ENCODE measurements at regions not wholly inside any gene's neighbourhood (a gene's known extent, or its start where the extent isn't known, plus 50 kb on each side); places are given as distances from the start of the nearest gene placed in this dataset.
"Not testable (repeated sequence)": the region's sequence is repeated elsewhere in the genome, so short reads cannot be mapped to it uniquely, and the experiment has no call there.

DNA sequence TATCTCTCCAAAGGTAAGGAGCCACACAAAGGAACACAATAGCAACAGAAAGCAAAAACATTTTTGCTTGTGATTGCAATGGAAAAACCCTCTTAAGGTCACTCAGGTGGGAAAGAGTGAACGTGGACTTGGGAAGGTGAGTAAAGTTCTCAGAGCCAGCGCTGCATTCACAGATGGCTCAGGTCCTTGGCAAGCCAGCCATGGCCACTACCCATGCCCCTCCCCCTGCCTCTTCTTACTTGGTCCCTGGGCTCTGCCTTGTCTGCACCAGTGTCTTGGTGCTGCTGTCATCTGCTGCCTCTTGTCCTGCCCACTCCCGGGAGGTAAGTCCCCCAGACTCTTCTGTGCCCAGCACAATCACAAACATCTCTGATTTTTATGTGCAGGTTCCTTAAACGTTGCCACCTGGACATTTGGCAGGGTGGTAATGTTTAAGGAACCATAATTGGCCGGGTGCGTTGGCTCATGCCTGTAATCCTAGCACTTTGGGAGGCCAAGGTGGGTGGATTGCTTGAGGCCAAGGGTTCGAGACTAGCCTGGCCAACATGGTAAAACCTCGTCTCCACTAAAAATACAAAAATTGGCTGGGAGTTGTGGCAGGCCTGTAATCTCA lies 74.6 kb downstream of the FEM1C start:
- no peak for DNase-seq

DNA sequence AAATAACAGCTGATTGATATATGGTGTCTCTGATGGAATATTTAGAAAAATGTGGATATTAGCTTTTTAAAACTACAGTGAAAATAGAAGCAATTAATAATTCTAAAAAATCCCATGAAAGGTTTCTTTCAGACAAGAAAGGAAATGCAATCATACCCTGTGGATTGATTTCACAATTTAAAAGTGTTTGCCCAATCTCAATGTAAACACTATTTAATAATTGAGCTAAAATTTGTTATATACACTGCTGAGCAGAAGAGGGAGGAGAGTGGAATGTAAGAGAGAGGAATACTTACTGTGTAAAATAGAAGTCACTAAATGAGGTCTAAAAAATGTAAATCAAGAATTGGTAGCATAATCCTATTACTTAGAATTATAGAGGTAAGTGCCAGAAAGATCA lies 76.9 kb downstream of the FEM1C start:
- no peak for DNase-seq

DNA sequence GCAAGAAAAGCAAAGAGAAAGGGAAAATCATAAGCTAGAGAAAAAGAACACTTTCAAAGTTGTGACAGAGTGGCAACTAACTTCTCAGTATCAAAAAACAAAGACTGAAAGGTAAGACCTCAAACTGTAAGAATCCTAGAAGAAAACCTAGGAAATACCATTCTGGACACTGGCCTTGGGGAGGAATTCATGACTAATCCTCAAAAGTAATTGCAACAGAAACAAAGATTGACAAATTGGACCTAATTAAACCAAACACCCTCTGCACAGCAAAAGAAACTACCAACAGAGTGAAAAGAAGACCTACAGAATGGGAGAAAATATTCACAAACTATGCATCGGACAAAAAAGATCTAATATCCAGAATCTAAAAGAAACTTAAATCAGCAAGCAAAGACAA lies 79.1 kb downstream of the FEM1C start:
- no peak for DNase-seq

DNA sequence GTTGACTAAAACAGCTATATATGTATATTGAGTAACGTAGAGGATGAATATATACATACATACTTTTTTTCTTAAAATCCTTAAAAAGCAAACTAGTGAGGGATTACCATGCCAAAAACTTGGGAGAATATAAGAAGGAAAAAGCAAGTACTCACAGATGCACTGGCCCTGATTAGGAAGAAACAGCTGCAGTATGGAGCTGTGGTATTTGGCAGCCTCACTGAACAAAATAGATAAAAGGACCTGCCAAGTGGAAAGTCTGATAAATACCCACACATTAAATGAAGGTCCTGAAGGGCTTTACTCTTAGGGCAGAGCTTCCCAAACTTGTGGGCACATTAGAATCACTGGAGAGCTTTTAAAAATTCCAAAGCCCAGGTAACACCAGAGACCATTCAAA lies 80.6 kb downstream of the FEM1C start:
- no peak for DNase-seq

DNA sequence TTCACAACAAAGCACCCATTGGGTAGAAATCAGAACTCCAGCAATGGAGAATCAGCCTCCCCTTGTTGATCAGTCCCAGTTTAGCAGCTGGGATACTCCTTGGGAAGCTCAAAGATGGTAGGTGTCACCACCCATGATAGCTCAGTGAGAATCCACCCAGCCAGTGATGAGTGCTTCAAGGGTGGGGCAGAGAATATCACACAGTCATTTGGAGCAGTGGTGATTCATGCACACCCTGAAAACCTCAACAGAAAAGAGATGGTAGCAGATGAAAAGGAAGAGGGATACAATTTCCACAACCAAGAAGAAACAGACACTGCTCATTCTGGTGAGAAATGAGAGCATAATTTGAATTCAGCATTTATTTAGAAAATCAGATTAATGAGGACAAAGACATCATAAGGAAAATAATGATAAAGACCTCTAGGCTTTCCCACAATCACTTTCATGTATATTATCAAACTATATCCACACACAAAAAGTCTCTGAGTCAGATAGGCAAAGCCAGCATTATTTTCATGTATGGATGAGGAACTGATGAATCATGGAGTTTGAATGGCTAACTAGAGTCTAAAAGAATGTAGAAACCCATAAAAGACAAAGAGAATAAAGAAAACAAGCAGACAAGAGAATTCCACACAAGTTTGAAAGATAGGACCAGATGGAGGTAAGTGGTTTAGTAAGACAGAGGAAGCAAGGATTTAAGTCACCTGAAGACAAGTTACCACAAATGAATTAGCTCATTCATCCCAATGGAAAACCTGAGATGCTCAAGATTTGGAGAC lies 82.9 kb downstream of the FEM1C start:
- no peak for DNase-seq

DNA sequence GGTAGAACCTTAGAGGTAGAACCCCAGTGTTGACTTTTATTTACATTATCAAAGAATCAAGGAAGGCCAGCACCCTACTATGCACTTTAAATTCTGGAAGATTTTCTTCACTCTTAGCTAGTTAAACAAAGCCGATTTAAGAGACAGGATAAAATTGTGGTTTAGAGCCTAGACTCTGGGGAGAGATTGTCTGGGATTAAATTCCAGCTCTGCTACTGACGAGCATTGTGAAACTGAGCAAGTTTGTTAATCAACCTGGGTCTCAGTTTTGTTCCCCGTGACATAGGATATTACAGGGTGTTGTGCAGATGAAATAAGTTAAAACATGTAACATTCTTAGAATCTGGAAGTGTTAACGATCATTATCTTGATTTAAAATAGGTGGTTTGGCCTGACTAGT lies 83.5 kb downstream of the FEM1C start:
- no peak for DNase-seq

DNA sequence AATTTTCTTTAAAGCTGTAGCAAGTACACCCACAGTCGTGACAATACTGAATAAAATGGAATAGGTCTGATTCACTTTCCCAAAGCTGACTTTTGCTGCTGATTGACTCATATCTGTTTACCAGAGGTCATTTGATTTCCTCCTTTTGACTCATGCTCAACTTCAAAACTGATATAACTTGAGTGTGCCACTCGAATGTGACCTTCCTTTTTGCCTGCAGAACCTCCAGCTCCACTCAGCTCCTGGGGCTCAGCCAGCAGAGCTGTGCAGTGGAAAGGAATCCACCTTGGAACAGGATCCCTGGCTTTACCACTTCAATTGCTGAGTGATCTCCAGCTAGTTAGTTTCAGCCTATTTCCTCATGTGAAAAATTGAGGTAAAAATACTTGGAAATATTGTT lies 84.1 kb downstream of the FEM1C start:
- DNase-seq = no peak

DNA sequence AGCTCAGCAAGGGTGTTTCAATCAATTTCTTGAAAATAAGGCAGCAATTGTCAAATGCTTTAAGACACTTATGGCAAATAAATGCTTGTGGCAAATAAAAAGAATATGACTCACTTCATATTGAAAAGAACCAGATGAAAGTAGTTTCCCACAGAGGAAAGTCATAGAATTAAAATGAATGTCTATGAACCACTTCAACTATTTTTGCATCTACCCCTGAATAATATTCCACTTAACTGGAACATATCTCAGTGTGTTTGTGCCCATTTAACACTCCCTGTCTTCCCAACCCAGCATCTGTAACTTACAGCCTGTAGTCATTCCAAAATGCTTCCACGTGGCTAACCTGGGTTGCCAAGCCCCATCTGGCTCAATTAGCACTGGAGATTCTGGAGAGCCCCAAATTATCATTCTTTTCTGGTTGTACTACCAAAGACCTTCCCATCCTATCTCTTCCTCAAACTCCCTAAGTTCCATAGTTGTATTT lies 84.7 kb downstream of the FEM1C start:
- DNase-seq = no peak

DNA sequence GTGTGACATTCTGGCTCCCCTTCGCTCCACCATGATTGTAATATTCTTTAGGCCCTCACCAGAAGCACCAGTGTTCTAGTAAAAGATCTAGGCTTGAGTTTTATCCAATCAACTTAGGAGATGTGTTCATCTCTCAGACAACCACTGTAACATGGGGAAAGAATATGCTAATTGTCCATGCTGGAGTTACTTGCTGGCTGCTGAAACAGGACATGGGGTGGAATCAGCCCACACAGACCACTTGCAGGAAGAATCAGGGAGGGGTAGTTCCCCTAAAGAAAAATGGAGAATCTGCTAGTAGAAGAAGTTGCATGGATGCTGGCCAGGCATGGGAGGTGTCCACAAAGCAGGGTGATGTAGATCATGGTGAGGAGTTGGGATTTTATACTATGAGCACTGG lies 86.2 kb downstream of the FEM1C start:
- DNase-seq = no peak

DNA sequence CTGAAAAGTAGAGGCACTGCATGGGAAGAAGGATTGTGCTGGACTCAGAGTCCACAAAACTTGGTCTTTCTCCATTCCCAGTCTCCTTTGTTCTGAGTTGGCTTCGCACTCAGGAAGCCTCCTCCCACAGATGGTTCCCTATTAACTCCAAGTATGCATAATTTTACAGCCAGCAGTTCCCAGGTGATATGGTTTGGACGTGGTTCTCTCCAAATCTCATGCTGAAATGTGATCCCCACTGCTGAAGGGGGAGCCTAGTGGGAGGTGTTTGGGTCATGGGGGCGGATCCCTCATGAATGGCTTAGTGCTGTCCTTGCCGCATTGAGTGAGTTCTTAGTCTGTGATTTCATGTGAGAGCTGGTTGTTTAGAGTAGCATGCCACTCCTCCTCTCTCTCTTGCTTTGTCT lies 86.6 kb downstream of the FEM1C start:
- DNase-seq = no peak

DNA sequence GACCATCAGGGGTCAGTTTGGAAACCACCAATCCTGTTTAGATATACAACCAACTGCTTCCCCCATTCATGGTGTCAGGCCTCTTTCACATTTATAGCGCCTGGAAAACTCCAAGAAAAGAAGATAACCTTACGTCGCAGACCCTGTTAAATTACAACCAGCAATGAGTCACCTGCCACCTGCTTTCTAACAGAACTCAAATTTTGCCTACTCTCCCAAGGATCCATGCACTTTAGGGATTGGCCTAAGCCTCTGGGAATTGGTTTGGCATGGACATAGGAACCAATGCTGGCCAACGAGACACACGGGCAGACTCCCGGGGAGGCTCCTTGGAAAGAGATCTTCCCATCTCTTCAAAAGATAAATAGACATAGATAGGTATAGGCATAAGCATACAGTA lies 87.0 kb downstream of the FEM1C start:
- DNase-seq = no peak

DNA sequence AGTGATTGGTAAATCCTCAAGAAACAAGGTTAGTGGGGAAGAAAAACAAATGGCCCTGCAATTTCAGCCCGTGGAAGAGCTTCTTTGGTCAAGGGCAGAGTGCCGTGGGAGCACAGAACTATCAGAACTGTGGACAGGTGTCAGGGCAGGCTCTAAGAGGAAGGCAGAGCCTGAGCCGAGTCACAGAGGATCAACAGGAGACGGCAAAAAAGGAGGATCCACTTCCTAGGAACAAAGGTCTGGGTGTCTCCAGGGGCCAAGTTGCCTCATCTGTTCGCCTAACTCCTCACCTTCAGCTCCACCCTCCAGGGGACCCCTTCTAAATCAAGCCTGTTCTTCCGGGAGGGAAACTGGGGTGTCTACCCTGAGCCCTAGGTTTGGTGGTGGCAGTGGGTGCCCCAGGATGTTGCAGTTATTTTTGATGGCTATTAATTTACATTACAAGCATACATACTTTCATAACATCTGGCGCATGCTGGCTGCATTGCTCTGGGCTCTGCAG lies 88.0 kb downstream of the FEM1C start:
- DNase-seq = no peak

DNA sequence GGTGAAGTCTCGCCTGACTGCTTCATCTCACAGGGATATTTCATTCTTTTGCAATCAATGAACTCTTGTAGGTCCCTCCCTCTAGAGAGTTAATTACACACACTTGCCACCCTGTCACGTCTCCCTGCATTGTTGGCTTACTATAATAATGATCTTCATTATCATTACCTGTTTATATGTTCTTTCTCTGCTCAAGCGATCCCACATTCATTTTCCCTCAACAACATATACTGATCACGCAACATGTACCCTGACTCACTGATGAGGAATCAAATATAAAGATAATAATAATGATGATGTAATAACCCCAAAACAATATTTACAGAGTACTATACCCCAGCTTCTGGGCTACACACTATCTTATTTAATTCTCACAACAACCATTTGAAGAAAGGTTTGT lies 88.5 kb downstream of the FEM1C start:
- no peak for DNase-seq

DNA sequence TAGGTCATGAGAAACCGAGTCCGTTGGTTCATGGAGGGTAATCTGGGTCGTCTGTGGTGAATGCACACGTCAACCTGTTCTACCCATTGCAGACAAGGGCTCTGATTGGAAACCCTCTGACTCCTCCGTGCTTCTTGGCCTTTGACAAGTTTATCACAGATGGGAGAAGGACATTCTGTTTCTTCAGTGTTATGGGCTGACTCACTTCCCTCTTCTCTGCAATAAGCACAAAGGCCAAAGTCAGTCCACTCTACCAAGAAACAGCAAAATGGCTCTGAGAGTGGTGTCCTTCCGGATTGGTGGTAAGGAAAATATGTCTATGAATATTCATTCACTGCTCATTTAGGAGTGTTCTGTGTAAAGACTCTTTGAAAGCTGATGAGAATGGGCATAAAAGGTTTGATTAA lies 89.3 kb downstream of the FEM1C start:
- no peak for DNase-seq

DNA sequence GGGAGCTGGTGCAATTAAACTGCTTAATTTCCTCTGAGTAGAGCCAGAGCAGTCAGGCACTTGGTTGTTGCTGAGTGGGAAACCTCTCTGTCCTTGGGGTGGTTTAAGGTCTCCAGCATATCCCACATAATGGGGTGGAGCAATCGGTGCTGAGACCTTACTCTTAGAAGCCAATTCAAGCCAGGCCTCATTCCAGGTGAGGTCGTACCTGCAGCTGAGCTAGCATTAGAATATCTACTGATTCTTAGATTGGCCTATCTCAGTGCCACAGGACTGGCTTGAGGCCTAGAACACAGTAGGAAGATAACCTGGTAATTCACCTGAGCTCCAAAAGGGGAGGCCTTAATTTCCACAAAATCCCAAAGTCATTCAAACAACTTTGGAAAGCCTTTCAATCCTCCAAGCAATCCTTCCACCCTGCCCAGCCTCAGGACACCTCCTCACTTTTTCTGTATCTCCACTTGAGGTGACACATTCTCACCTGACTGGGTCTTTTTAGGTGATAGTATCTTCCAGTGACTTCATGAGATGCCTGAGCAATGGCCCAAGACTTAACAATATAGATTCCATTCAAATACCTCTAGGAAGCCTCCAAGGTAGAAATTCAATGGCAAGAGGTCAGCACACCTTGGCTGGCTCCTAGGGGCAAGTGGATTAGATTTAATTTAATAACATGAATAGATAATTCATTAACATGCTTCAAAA lies 91.0 kb downstream of the FEM1C start:
- DNase-seq = no peak

DNA sequence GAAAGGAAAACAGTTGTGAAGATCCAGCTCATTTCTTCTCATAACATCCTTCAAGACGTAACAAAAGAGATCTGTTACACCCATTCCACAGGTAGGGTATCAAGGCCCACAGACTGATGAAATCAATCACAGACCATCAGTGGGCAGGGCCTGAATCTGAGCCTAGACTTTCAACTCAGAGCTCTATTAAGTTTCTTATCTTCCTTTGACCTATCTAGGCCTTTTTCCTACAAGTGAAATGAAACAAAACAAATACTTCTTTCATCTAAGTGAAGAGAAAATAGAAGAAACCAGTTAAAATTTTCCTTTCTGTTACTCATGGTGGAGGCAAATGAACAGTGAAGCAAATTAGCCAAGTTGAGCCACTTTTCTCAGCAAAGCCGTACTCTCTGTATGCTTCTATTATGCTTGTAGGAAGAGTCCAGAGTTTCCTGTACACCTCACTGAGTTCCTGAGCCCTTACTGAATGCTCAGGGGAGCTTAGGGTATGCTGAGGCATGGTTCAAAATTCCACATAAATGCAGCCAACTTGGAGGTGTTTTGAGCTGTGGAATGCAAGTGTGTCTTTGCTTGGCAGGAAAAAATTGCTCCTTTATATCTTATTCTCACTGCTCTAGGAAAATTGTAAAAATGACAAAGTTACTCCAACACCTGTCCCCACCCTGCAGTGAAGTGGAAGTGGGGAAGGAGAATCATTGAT lies 91.9 kb downstream of the FEM1C start:
- no peak for DNase-seq

DNA sequence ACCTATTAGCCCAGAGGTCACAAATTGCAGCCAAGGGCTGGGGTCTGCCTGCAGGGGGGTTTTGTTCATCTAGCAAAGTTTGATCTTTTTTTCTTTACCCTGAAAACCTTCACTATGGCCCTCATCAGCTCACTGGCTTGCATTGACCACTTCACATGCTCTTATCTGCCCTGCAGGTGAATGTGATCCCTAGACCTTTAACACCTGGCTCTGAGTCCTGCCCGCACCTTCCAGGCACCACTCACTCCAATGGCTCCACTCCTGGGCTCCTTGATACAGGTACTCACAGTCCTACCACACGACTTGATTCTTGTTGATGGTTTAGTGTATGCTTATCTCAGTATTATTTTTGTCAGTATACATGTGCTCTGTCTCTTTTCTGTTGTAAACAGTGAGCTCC lies 92.5 kb downstream of the FEM1C start:
- no peak for DNase-seq

DNA sequence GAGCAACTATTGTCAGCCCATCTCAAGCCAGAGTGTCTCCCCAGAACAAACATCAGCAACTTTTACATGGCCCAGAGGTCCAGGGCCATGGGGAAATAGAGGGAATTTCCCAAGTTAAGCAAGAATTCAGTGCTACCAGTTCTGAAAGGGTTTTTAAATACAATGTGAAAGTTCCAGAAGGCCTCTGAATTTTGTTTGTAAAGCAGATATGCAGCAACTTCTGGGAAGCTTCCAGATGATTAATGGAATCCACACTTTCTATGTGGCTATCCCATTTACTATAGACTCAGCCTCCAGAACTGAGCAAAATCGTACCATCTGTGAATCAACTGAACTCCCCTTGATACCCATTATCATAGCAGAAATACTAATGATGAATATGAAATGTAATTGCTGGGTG lies 93.8 kb downstream of the FEM1C start:
- no peak for DNase-seq

DNA sequence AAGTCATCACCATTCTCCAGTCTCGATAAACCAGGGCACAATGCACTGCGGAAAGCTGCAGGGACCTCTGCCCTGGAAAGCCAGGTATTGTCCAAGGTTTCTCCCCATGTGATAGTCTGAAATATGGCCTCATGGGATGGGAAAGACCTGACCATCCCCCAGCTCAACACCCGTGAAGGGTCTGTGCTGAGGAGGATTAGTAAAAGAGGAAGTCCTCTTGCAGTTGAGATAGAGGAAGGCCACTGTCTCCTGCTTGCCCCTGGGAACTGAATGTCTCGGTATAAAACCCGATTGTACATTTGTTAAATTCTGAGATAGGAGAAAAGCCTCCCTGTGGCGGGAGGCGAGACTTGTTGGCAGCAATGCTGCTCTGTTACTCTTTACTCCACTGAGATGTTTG lies 95.9 kb downstream of the FEM1C start:
- DNase-seq = not testable (repeated sequence)

DNA sequence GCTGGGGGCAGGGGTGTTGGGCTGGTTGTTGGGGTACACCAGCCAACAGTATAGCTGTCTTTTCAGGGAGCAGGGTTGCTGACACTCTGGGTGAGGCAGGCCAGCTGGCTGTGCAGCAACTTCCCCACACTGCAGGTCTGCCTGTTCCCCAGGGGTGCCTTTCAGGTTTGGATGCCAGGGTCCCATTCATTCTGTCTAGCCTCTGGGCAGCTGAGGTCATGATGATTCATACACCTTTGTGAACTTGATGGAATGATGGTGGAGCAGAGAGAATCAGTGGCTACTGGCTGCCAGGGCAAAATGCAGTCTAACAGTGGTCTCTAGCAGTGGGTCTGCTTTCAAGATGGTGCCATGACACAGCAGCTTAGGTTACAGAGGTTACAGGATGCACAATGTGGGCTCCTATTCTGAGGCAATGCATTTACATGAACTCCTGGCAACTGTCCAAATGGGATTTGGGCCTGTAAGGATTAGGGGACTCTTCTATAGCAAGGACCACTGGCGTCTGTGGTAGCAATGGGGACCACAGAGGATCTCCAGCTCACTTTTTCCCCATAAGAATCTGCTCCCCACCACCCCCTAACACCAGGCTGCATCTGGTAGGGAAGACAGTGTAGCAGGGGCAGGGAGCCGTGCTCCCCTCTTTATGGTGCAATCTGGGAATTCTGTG lies 103.7 kb downstream of the FEM1C start:
- DNase-seq = no peak

DNA sequence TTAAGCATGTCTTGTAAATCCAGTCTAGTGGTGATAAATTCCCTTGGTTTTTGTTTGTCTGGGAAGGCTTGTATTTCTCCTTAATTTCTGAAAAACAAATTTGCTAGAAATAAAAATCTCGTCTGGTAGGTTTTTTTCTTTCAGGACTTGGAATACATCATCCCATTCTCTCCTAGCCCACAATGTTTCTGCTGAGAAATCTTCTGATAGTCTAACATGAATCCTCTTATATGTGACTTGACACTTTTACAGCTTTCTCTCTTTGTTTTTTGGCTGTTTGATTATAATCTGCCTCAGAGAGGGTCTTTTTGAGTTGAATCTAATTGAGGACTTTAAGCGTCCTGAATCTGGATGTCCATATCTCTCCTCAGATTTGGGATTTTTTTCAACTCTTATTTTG lies 104.9 kb downstream of the FEM1C start:
- no peak for DNase-seq

DNA sequence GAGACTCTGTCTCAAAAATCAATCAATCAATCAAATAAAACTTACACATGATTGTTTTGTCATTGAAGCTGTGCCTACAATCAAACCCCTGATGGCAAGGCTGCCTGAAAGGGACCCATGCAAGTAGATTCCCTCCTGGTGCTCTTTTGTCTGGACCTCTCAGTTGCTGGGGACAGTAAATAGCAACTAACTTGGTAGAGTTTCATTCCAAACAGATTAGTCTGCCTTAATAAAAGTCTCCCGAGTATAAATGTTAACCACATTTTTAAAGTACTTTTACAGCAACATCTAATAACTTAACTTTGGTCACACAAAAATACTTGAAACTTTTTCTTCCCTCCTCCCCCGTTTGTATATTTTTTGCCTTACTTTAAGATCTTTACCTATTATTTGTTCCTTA lies 105.5 kb downstream of the FEM1C start:
- DNase-seq = no peak

Measured in CD4-positive, alpha-beta T cell treated with Interleukin-17A for 1 hour (primary cell).